ENCODE measurements at regions not wholly inside any gene's neighbourhood (a gene's known extent, or its start where the extent isn't known, plus 50 kb on each side); places are given as distances from the start of the nearest gene placed in this dataset.

DNA sequence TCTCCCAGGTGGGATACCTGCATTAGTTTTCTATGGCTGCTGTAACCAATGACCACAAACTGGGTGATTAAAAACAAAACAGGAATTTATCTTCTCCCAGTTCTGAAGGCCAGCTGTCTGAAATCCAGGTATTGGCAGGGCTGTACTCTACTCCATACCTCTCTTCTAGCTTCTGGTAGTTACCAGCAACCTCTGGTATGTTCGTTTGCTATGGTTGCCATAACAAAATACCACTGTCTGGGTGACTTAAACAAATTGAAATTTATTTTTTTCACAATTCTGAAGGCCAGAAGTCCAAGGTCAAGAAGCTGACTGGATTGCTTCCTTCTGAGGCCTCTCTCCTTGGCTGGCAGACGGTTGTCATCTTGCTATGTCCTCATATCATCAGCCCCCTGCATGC is 642.1 kb upstream of the TENM3 start:
- TF ChIP-seq POLR2A (IDR thresholded peaks at IDR 0.05; ENCODE audit: borderline replicate concordance, extremely low read depth, insufficient read depth, insufficient read length): no peak
- TF ChIP-seq, protein P1, sequence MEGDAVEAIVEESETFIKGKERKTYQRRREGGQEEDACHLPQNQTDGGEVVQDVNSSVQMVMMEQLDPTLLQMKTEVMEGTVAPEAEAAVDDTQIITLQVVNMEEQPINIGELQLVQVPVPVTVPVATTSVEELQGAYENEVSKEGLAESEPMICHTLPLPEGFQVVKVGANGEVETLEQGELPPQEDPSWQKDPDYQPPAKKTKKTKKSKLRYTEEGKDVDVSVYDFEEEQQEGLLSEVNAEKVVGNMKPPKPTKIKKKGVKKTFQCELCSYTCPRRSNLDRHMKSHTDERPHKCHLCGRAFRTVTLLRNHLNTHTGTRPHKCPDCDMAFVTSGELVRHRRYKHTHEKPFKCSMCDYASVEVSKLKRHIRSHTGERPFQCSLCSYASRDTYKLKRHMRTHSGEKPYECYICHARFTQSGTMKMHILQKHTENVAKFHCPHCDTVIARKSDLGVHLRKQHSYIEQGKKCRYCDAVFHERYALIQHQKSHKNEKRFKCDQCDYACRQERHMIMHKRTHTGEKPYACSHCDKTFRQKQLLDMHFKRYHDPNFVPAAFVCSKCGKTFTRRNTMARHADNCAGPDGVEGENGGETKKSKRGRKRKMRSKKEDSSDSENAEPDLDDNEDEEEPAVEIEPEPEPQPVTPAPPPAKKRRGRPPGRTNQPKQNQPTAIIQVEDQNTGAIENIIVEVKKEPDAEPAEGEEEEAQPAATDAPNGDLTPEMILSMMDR (IDR thresholded peaks at IDR 0.05 in 2 of 3, conservative IDR thresholded peaks at IDR 0.05 in 1 of 3; ENCODE audit: borderline replicate concordance in 1 of 3, insufficient read depth in 1 of 3, low read depth in 2 of 3, low read length in 2 of 3): no peak
- TF ChIP-seq POLR2AphosphoS5 (IDR thresholded peaks at IDR 0.05; ENCODE audit: low read depth, low read length): no peak

Data from HCT116 (cell line).